HG02623 (cell line): ENCODE measurements at regions not wholly inside any gene's neighbourhood (a gene's known extent, or its start where the extent isn't known, plus 50 kb on each side); places are given as distances from the start of the nearest gene placed in this dataset.

Experiments used
- ATAC-seq: cut with Tn5 transposase; IDR thresholded peaks from one replicate; pipeline ENCODE4 v1.9.1; 2021; ENCODE audit warnings: moderate library complexity; ENCODE audit not compliant: unreplicated experiment

DNA sequence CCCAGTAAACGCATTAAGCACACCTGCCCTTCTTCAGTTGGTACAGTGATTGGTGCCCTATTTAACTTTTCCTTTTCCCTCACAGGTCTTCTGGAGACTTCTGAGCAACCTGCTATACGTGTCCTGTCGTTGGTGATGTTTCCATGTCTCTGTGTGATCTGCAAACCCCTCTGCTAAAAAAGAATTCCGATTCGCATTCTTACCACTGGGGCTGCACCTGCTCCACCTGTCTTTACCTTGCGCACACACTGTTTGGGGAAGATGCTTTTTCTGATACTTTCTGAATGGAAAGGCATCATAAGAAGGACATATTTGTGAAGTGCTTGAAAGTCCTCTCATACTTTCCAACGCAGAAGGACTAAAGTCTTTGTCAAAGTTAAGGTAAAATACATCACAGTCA lies 323.9 kb upstream of the SOX11 start:
- no peak for ATAC-seq

- no peak for ATAC-seq
Observed at GRCh38 chr2:5369510-5369909, 322.7 kb upstream of the SOX11 start.

- ATAC-seq: no peak
Observed at GRCh38 chr2:5370158-5370557, 322.0 kb upstream of the SOX11 start.

DNA sequence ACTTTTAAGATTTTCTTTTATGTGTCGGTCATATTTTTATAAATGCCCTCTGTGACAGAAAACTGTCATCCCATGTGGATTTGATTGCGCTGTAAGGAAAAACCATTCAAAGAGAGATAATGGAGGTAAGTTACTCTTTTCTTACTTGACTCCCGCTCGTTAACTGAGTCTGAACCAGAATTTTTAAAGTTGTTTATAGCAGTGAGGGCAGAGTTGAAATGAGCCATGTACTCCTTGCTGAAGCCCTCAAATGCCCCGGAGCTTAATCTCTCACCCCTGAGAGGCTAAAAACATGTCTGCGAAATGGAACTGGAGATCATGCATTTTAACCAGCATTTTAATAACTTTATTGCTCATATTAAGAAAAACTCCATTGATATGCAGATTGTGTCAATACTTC lies 320.0 kb upstream of the SOX11 start:
- ATAC-seq: no peak

DNA sequence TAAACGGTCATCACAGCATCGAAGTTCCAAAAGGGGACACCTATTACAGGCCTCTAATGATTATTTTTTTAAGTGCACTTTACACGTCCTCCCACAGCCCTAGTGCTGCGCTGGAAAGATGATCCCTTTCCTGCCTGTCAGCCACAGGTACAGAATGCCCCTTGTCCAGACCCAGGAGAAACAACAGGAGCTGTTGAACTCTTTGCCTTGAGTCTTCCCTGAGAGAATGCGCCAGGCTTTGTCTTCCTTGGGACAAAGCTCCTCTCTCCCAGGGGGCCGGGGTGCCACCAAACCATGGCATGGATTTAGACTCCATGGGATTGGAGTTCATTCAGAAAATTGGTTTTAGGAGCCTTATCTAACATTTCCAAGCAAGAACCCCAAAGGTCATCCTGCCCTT lies 319.0 kb upstream of the SOX11 start:
- no peak for ATAC-seq

- ATAC-seq: no peak
Observed at GRCh38 chr2:5374762-5375161, 317.4 kb upstream of the SOX11 start.

DNA sequence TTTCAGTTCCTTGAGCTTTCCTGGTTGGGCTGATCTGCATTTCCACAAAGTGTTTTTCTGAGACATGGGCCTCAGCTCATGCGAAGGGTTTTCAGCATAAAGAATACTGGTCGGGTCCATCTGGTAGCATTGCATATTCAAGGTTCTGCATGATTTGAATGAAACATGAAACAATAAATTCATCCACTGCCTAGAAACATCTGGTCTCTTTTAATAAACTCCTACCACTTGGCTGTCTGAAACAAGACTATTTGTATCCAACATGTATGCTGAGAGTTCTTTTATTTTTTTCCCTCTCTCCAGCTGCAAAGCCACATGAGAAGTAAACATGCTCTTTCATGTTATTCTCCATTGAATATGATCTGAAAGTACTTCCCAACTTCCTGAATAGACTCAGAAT lies 314.9 kb upstream of the SOX11 start:
- ATAC-seq: no peak

GRCh38 chr2:5379811-5380210 lies 312.4 kb upstream of the SOX11 start:
- no peak for ATAC-seq

- ATAC-seq: no peak
Observed at GRCh38 chr2:5385596-5385995, 306.6 kb upstream of the SOX11 start.

GRCh38 chr2:5387406-5387805 lies 304.8 kb upstream of the SOX11 start:
- no peak for ATAC-seq

- no peak for ATAC-seq
Observed at GRCh38 chr2:5389740-5390139, 302.4 kb upstream of the SOX11 start.

GRCh38 chr2:5391362-5391761 lies 300.8 kb upstream of the SOX11 start:
- no peak for ATAC-seq

- no peak for ATAC-seq
Observed at GRCh38 chr2:5392658-5393057, 299.5 kb upstream of the SOX11 start.

DNA sequence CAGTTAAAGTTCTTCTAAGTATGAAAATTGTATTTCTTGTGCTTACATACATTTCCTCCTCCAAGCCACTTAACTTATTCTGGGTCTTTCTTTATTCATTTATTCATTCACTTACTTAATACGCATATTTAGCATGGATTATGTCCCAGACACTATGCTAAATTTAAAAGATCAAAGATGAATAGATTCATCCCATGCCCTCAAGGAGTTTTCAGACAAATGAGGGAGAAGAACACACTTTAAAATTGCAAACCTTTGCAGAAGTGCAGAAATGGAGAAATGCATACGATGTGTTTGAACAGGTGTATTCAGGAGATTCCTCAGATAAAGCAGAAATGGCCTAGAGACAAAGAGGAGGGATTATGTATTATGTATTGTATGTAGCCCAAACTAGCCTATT lies 298.7 kb upstream of the SOX11 start:
- no peak for ATAC-seq

- ATAC-seq: no peak
Observed at GRCh38 chr2:5394223-5394622, 298.0 kb upstream of the SOX11 start.

DNA sequence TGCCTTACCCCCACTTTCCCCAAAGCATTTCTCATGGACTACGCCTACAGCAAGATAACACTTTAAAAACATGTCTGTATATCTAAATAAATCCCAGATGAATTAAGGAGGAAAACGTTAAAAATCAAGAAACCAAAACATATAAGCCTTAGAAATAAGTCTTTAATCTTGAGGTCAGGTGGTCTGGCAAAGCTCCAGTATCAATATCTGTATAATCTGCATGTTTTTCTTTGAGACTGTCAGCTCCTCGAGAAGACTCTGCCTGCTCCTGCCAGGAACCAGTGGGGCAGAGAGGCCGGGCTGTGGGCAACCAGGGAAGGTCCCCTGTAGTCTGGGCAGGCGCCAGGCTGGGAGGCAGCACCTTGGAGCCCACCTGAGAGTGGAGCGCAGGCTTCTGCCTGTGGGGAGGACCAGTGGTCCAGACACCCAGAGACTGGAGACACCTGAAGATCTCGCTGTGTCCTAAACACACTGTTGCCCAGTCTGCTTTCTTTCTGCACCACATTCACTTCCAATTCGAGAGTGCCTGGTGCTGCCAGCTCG lies 291.0 kb upstream of the SOX11 start:
- no peak for ATAC-seq

GRCh38 chr2:5403392-5403791 lies 288.8 kb upstream of the SOX11 start:
- ATAC-seq: no peak

GRCh38 chr2:5409898-5410381 lies 282.2 kb upstream of the SOX11 start:
- no peak for ATAC-seq

DNA sequence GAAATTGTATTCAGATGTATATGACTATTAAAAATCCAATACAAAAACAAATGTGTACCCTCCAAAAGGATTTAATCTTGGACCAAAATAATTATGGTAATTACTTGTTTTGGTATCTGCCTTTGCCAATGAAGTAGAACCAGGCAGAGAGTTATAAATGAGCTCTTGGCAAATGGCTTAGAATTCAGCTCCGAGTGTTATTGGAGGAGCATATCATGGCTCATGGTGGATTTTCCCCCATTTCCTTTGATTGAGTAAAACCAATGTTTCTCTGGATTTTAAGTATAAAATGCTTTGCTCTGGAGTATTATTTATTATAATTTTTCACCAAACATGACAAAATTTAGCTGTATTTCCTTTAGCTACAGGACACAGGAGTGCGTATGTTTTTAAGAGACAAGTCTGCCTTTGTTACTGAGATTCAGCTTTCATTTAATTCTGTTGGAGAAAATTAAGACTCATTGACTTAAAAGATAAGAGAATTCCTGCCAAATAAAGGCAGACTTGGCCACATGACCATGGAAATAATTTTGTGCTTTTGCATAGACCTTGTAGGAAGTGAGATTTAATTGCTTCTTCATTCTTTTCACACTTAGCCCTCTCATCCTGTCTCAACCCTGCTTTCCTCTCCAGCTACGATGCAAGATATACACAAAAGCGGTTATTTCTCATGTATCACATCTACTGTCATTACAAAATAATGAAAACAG lies 281.0 kb upstream of the SOX11 start:
- ATAC-seq: no peak

DNA sequence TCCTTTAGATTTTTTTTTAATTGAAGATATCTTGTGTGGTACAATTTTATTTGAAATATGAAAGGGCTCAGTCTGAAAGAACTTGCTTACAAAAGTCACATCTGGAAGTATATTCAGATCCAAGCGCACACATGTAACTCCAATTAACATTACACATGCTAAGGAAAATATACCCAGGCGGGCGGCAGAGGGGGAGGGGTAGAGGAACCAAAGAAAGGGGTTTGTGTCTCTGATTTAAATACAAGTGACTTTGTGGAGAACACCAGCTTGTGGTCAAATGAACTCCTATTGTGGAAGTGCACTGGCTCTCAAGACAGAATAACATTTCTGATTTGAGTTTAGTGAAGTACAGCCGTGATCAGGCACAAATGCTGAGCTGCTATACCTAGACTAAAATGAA lies 280.2 kb upstream of the SOX11 start:
- no peak for ATAC-seq

- ATAC-seq: no peak
Observed at GRCh38 chr2:5433855-5434254, 258.3 kb upstream of the SOX11 start.

GRCh38 chr2:5437375-5437774 lies 254.8 kb upstream of the SOX11 start:
- no peak for ATAC-seq

DNA sequence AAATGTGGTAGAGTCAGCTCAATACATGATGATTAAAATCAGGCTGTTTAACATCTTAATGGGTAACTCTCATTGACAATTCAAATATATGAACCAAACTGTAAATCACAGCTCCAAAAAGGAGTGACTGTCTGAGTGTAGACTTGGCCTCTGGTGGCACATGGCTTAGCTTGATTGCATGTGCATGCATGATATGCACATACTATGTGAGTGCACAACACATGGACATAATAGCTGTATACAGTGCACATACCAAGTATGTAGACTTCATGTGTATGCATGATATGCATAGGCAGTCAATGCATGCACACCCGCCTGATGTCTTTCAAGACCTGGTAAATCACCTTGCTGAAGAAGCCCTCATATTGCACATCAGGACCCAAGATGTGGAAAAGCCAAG lies 252.0 kb upstream of the SOX11 start:
- ATAC-seq: no peak
